GM18519 (cell line): ENCODE measurements at regions not wholly inside any gene's neighbourhood (a gene's known extent, or its start where the extent isn't known, plus 50 kb on each side); places are given as distances from the start of the nearest gene placed in this dataset.
"Not testable (repeated sequence)": the region's sequence is repeated elsewhere in the genome, so short reads cannot be mapped to it uniquely, and the experiment has no call there.

ENCODE experiments used
- ATAC-seq: cut with Tn5 transposase; IDR thresholded peaks from one replicate; pipeline ENCODE4 v1.9.1; 2021; ENCODE audit warnings: mild to moderate bottlenecking, moderate library complexity; ENCODE audit not compliant: unreplicated experiment, low FRiP score

- ATAC-seq = no peak
These were observed 73.9 kb upstream of the UXS1 start for GRCh38 chr2:106267997-106268396.

- no peak for ATAC-seq
These were observed 67.8 kb upstream of the UXS1 start for GRCh38 chr2:106261871-106262321.

- not testable (repeated sequence) for ATAC-seq
These were observed 64.8 kb upstream of the UXS1 start for GRCh38 chr2:106258859-106259258.

GRCh38 chr2:106257830-106258229 lies 63.7 kb upstream of the UXS1 start:
- ATAC-seq = no peak

GRCh38 chr2:106257135-106257534 lies 63.0 kb upstream of the UXS1 start:
- no peak for ATAC-seq

- not testable (repeated sequence) for ATAC-seq
These were observed 55.2 kb upstream of the UXS1 start for GRCh38 chr2:106249157-106249828.

GRCh38 chr2:106248548-106249151 lies 54.5 kb upstream of the UXS1 start:
- not testable (repeated sequence) for ATAC-seq
